ENCODE measurements at regions not wholly inside any gene's neighbourhood (a gene's known extent, or its start where the extent isn't known, plus 50 kb on each side); places are given as distances from the start of the nearest gene placed in this dataset.

DNA sequence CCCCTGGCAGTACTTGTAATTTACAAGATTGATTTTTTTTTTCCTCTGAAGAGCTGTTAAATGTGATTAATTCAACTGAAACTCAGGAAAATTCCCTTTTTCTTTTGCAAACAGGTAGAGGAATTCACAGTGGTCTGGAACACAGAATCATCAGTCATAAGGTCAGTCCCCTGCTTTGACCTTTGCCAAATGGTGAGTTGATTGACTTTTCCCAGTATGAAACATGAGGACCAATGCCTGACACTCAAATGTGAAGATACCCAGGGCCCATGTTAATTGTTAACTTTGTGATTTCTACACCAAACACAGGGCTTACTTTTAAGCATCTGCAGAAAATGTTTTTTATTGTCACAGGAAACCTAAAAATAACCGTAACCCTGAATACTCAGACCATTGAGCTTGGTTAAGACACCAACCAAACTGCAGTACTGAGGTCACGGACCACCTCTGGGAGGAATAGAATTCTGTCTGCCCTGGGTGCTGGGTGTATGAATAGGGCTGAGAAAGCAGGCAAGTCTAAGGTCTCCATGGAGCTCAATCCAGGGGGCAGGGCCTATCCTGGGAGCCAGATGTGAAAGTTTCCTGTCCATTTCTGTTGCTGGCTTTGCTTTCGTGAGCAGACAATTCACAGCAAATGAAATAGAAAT lies 192.4 kb downstream of the TMX1 start:
- TF ChIP-seq, protein P1, sequence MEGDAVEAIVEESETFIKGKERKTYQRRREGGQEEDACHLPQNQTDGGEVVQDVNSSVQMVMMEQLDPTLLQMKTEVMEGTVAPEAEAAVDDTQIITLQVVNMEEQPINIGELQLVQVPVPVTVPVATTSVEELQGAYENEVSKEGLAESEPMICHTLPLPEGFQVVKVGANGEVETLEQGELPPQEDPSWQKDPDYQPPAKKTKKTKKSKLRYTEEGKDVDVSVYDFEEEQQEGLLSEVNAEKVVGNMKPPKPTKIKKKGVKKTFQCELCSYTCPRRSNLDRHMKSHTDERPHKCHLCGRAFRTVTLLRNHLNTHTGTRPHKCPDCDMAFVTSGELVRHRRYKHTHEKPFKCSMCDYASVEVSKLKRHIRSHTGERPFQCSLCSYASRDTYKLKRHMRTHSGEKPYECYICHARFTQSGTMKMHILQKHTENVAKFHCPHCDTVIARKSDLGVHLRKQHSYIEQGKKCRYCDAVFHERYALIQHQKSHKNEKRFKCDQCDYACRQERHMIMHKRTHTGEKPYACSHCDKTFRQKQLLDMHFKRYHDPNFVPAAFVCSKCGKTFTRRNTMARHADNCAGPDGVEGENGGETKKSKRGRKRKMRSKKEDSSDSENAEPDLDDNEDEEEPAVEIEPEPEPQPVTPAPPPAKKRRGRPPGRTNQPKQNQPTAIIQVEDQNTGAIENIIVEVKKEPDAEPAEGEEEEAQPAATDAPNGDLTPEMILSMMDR (IDR thresholded peaks at IDR 0.05; ENCODE audit: extremely low read depth, insufficient read depth, missing control alignments), result no peak
- in situ Hi-C loops (cut with MboI; ENCODE audit: low pct_unique_long_range_greater_than_20kb, low sequenced_read_pairs, unreplicated experiment), result no loop called here
- DNase-seq (ENCODE audit: low spot score), result no peak

DNA sequence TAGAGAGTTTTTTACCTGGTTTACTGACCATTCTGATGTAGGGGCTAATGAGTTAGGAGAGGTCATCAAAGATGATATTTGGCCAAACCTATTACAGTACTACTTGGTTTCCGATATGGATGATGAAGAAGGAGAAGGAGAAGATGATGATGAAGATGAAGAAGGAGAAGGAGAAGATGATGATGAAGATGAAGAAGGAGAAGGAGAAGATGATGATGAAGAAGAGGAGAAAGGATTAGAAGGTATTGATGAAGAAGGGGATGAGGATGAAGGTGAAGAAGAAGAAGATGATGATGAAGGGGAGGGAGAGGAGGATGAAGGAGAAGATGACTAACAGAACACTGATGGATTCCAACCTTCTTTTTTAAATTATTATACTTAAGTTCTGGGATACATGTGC lies 196.6 kb downstream of the TMX1 start:
- DNase-seq (ENCODE audit: low spot score), result no peak
- in situ Hi-C loops (cut with MboI; ENCODE audit: low pct_unique_long_range_greater_than_20kb, low sequenced_read_pairs, unreplicated experiment), result no loop called here
- TF ChIP-seq, protein P1 (IDR thresholded peaks at IDR 0.05; ENCODE audit: extremely low read depth, insufficient read depth, missing control alignments), result no peak

DNA sequence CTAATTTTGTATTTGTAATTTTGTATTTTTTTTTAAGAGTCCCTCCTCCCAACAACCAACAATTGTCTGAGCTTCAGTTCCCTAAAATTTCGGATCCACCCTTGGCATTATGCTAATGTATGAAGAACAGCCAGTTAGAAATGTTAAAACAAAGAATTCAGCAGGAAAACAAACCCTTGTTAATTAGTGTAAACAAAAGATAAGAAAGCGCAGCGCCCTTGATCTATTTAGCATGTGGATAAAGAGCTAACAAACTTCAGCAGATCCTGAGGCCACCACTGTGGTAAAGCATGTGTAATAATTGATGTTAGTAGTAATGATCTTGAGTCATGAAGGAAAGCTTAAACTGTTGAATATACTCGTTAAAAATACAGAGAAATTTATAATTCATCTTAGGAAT lies 199.8 kb downstream of the TMX1 start:
- TF ChIP-seq, protein P1 (IDR thresholded peaks at IDR 0.05; ENCODE audit: extremely low read depth, insufficient read depth, missing control alignments), result no peak
- DNase-seq (ENCODE audit: low spot score), result no peak

DNA sequence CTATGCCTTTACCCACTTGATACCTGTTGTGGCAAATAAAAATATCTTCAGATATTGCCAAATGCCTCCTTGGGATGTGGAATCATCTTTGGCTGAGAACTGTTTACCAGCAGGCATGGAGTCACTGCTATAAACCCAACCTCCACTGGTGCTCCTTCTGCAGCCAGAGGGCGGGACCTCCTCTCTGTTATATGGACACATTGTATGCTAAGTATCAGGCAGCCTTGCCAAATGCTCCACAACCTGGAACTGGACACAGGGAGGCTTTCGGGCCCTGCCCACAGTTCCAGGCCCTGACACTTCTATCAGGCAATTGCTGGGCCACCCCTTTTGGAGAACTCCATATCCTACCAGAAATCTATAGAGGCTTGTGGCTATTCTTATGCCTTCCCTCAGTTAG lies 201.0 kb downstream of the TMX1 start:
- no peak for DNase-seq (ENCODE audit: low spot score)
- in situ Hi-C loops (cut with MboI; ENCODE audit: low pct_unique_long_range_greater_than_20kb, low sequenced_read_pairs, unreplicated experiment), result no loop called here
- TF ChIP-seq, protein P1 (IDR thresholded peaks at IDR 0.05; ENCODE audit: extremely low read depth, insufficient read depth, missing control alignments), result no peak

More for the DNA sequence above, 199.8 kb downstream of the TMX1 start:
- in situ Hi-C loops (cut with MboI; ENCODE audit: low pct_unique_long_range_greater_than_20kb, low sequenced_read_pairs, unreplicated experiment), result no loop called here

DNA sequence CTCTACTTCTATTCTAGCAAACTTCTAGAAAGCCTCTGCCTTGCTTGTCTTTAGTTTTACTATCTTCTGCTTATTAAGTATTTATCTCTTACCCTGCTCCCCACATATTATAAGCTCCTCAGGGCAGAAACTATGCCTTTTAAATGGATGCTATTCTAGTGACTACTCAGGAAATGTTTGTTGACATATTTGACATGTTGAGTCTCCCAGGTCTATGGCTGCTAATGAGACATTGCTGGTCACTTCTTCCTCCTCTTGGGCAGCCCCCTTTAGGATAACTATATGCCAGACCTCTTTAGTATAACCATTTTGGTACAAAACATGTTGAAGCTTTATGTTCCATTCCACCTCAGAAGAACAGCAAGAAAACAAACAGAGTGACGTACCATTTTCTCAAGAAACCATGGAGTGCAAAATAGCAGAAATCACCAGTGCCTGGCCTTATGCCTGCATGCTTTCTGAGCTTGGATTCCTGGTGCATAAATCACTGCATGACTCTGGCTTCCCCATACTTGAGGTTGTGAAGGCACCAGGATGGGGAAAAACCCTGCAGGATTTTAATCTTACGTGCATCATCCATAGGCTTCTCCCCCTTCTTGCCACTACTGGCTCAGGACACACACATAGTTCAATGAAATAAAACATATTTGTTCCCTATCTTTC lies 202.6 kb downstream of the TMX1 start:
- TF ChIP-seq, protein P1 (IDR thresholded peaks at IDR 0.05; ENCODE audit: extremely low read depth, insufficient read depth, missing control alignments), result no peak
- in situ Hi-C loops (cut with MboI; ENCODE audit: low pct_unique_long_range_greater_than_20kb, low sequenced_read_pairs, unreplicated experiment), result no loop called here
- DNase-seq (ENCODE audit: low spot score), result no peak

DNA sequence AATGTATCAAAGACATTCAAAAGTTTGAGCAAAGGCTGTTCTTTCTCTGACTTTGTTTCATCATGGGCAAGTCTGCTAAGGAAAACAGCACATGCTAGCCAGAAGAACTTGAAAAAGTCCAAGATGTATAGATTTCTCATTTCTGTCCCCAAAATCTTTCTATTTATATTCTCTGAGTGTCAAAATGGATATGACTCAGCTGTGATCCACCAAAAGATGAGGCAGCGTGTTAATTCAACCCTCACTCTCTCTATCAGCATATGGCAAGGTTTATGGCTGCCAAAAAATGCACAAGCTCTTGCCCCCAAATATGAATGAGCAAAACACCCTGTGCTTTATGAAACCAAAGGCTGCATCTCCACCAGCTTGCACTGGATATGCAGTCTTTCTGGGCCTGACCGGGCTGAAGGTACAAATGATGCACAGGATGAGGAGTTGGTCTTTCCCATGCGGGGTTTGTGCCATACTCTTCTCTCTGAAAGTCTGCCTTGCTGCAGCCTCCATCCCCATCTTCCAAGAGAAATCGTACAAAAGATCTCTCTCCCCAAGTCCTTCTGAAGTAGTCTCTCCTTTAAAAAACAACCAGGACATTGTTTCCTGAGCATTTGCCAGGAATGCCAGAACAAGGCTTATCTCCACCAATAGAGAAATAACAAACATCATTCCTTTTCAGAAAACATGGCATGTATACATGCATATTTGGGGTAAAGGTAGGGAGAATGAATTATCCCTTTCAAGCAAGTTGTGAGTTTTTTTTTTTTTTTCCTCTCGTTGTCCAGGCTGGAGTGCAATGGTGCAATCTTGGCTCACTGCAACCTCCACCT lies 203.4 kb downstream of the TMX1 start:
- DNase-seq (ENCODE audit: low spot score), result no peak
- in situ Hi-C loops (cut with MboI; ENCODE audit: low pct_unique_long_range_greater_than_20kb, low sequenced_read_pairs, unreplicated experiment), result no loop called here
- TF ChIP-seq, protein P1 (IDR thresholded peaks at IDR 0.05; ENCODE audit: extremely low read depth, insufficient read depth, missing control alignments), result no peak

Measured in GM13977 (cell line).